HL-60 (cell line): ENCODE measurements at regions not wholly inside any gene's neighbourhood (a gene's known extent, or its start where the extent isn't known, plus 50 kb on each side); places are given as distances from the start of the nearest gene placed in this dataset.

ENCODE experiments used
- DNase-seq, 2 experiments: peaks; one replicate each; pipeline ENCODE4 v3.0.0-alpha.2; 2010 to 2020; ENCODE audit warnings: low read depth in 1 of 2, low spot score in 1 of 2
- H3K27ac ChIP-seq: fragments of 250-450 bp; sonication (Bioruptor Pico); replicated peaks from 2 replicates; pipeline ENCODE4 v1.5.1; 2020; ENCODE audit warnings: mild to moderate bottlenecking, moderate library complexity
- H3K27me3 ChIP-seq: fragments of 250-450 bp; sonication (Bioruptor Pico); 2 replicates; pipeline ENCODE4 v1.5.1; 2021; ENCODE audit warnings: mild to moderate bottlenecking, moderate library complexity; ENCODE audit not compliant: insufficient read depth, poor library complexity, severe bottlenecking
- H3K4me3 ChIP-seq: replicated peaks from 2 replicates; pipeline ENCODE4 v1.5.1; 2011; ENCODE audit warnings: mild to moderate bottlenecking, control low read depth, low read length; ENCODE audit not compliant: insufficient read depth
- CTCF ChIP-seq: IDR thresholded peaks from one replicate; pipeline ENCODE4 v1.5.1; 2011; ENCODE audit warnings: low read length, control low read depth, inconsistent platforms; ENCODE audit not compliant: insufficient read depth
- GABPA ChIP-seq: IDR thresholded peaks from 2 replicates; pipeline ENCODE4 v1.6.1; 2012; ENCODE audit warnings: low read depth
- POLR2AphosphoS5 ChIP-seq: IDR thresholded peaks from 2 replicates; pipeline ENCODE4 v1.6.1; 2012; ENCODE audit warnings: low read depth
- REST ChIP-seq: IDR thresholded peaks from 2 replicates; pipeline ENCODE4 v1.6.1; 2012; ENCODE audit warnings: low read depth; ENCODE audit not compliant: insufficient replicate concordance
- SPI1 ChIP-seq: IDR thresholded peaks from 2 replicates; pipeline ENCODE4 v1.6.1; 2012; ENCODE audit warnings: low read depth, mild to moderate bottlenecking, borderline replicate concordance

GRCh38 chr11:92688416-92688815, 281.0 kb upstream of the MTNR1B start:
- TF ChIP-seq REST, result no peak
- TF ChIP-seq SPI1, result no peak
- TF ChIP-seq GABPA, result no peak
- TF ChIP-seq POLR2AphosphoS5, result no peak
- TF ChIP-seq CTCF, result no peak
- Histone ChIP-seq H3K27me3 (no peaks in the 10 kb centered on the region), H3K4me3 (no peak overlapping the region), H3K27ac (no peak overlapping the region)
- DNase-seq, result no peak

GRCh38 chr11:92692826-92693546, 276.5 kb upstream of the MTNR1B start:
- no peak for DNase-seq
- Histone ChIP-seq H3K27me3 (no peaks in the 10 kb centered on the region), H3K27ac (no peak overlapping the region), H3K4me3 (no peak overlapping the region)
- no peak for TF ChIP-seq CTCF
- TF ChIP-seq GABPA, result no peak
- TF ChIP-seq POLR2AphosphoS5, result no peak
- TF ChIP-seq REST, result no peak
- no peak for TF ChIP-seq SPI1

GRCh38 chr11:92696076-92696475, 273.4 kb upstream of the MTNR1B start:
- DNase-seq, result no peak
- no peak overlapping the region for H3K4me3 ChIP-seq
- H3K27ac ChIP-seq, result no peak overlapping the region
- no peaks in the 10 kb centered on the region for H3K27me3 ChIP-seq
- TF ChIP-seq GABPA, result no peak
- TF ChIP-seq REST, result no peak
- no peak for TF ChIP-seq POLR2AphosphoS5
- no peak for TF ChIP-seq SPI1
- TF ChIP-seq CTCF, result no peak
